ENCODE measurements at regions not wholly inside any gene's neighbourhood (a gene's known extent, or its start where the extent isn't known, plus 50 kb on each side); places are given as distances from the start of the nearest gene placed in this dataset.
A peak's percentile ranks its signal among the peaks of the same experiment; 100 is the strongest.

- TF ChIP-seq, protein P1, sequence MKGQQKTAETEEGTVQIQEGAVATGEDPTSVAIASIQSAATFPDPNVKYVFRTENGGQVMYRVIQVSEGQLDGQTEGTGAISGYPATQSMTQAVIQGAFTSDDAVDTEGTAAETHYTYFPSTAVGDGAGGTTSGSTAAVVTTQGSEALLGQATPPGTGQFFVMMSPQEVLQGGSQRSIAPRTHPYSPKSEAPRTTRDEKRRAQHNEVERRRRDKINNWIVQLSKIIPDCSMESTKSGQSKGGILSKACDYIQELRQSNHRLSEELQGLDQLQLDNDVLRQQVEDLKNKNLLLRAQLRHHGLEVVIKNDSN (IDR thresholded peaks at IDR 0.05; ENCODE audit: borderline replicate concordance, low read depth) = no peak
- TF ChIP-seq CHD2 (IDR thresholded peaks at IDR 0.05; ENCODE audit: low read length, partially characterized antibody) = no peak
- no peak for TF ChIP-seq RCOR1 (IDR thresholded peaks at IDR 0.05; ENCODE audit: low read length)
Observed at GRCh38 chr15:79541196-79541595, 109.1 kb downstream of the MINAR1 start (continued).

DNA sequence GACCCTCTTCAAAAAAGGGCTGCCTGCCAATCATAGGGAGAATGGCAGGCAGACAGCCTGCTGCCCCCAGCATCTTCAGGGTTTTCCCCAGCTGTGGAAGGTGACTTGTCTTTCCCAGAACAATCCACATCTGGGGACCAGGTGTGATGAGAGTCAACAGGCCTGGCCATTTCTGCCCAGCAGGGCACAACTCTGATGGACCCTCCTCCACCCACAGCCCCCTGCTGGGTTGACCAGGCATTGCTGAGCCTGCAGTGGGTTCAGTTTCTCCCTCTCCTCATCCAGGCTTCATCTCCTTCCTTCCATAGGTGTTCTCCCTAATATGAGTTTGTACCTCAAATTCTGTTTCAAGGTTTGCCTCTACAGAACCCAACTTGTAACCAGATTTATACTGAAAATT, 111.0 kb downstream of the MINAR1 start:
- H3K9ac ChIP-seq = no peak overlapping the region
- ChIA-PET POLR2A (no interaction called here), CTCF (no interaction called here)
- no peaks in the 10 kb centered on the region for H3K4me1 ChIP-seq (ENCODE audit: control insufficient read depth in 1 of 2, insufficient read depth in 2 of 2, low read depth in 1 of 2, low read length in 1 of 2)
- H3K79me2 ChIP-seq (ENCODE audit: insufficient read depth) = no peaks in the 10 kb centered on the region
- H3K4me3 ChIP-seq (ENCODE audit: low read depth in 2 of 2, low read length in 1 of 2) = no peak overlapping the region
- no peak overlapping the region for H3K27ac ChIP-seq (ENCODE audit: low read depth in 2 of 2, low read length in 1 of 2)
- H3K36me3 ChIP-seq (replicated peaks in 1 of 2; ENCODE audit: control insufficient read depth in 1 of 2, insufficient read depth in 2 of 2, low read length in 1 of 2) = no peaks in the 10 kb centered on the region
- H3K9me3 ChIP-seq = no peaks in the 10 kb centered on the region
- H4K20me1 ChIP-seq (ENCODE audit: insufficient read depth) = no peaks in the 10 kb centered on the region
- H3K4me2 ChIP-seq = no peak overlapping the region
- H3K27me3 ChIP-seq (ENCODE audit: insufficient read depth) = no peaks in the 10 kb centered on the region
- no peak overlapping the region for H2AFZ ChIP-seq (ENCODE audit: low read depth)
- H3K9me2 ChIP-seq = no peaks in the 10 kb centered on the region
- TF ChIP-seq, protein P2, sequence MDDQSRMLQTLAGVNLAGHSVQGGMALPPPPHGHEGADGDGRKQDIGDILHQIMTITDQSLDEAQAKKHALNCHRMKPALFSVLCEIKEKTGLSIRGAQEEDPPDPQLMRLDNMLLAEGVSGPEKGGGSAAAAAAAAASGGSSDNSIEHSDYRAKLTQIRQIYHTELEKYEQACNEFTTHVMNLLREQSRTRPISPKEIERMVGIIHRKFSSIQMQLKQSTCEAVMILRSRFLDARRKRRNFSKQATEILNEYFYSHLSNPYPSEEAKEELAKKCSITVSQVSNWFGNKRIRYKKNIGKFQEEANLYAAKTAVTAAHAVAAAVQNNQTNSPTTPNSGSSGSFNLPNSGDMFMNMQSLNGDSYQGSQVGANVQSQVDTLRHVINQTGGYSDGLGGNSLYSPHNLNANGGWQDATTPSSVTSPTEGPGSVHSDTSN (IDR thresholded peaks at IDR 0.05) = no peak
- TF ChIP-seq SMC3 (IDR thresholded peaks at IDR 0.05; ENCODE audit: low read depth, low read length) = no peak
- peak; percentile 15 for DNase-seq
- H3F3A ChIP-seq (replicated peaks; ENCODE audit: insufficient read depth) = no peaks in the 10 kb centered on the region

DNA sequence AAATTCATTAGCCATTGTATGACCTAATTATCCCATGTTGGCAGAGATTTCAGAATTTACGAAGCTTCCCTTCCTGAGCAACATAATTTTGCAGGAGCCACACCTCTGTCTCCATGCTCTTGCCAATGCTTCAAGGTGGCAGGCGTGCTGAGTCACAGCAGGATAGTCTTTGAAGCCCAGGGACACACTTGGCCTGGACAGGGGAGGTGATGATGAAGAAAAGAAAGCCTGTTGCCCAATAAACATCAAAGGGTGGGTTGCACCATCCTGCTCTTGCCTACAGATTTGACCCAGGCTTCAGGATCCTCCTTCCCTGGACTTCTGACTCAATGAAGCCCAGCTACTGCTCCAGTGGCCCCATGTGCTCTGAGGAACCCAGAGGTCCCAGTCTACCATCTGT, 117.1 kb downstream of the MINAR1 start:
- Histone ChIP-seq H3F3A (replicated peaks; ENCODE audit: insufficient read depth) (no peaks in the 10 kb centered on the region), H3K79me2 (ENCODE audit: insufficient read depth) (no peaks in the 10 kb centered on the region), H3K9me3 (no peaks in the 10 kb centered on the region), H3K27ac (ENCODE audit: low read depth in 2 of 2, low read length in 1 of 2) (no peak overlapping the region), H3K27me3 (ENCODE audit: insufficient read depth) (no peaks in the 10 kb centered on the region), H3K9ac (no peak overlapping the region), H2AFZ (ENCODE audit: low read depth) (no peak overlapping the region), H3K4me2 (no peak overlapping the region), H3K9me2 (no peaks in the 10 kb centered on the region), H3K4me1 (ENCODE audit: control insufficient read depth in 1 of 2, insufficient read depth in 2 of 2, low read depth in 1 of 2, low read length in 1 of 2) (no peaks in the 10 kb centered on the region), H3K4me3 (ENCODE audit: low read depth in 2 of 2, low read length in 1 of 2) (no peak overlapping the region), H4K20me1 (ENCODE audit: insufficient read depth) (no peaks in the 10 kb centered on the region), H3K36me3 (replicated peaks in 1 of 2; ENCODE audit: control insufficient read depth in 1 of 2, insufficient read depth in 2 of 2, low read length in 1 of 2) (no peaks in the 10 kb centered on the region)
- ChIA-PET CTCF (no interaction called here), POLR2A (no interaction called here)
- DNase-seq = no peak
- TF ChIP-seq SIN3A (IDR thresholded peaks at IDR 0.05; ENCODE audit: borderline replicate concordance, low read depth, low read length) (no peak), YY1 (IDR thresholded peaks at IDR 0.05; ENCODE audit: low read depth) (no peak), FOSL2 (IDR thresholded peaks at IDR 0.05; ENCODE audit: borderline replicate concordance, low read depth) (no peak), GATA2 (CRISPR knock-in tag; IDR thresholded peaks at IDR 0.05) (no peak), NRF1 (IDR thresholded peaks at IDR 0.05; ENCODE audit: low read depth, low read length) (no peak), GABPA (IDR thresholded peaks at IDR 0.05; ENCODE audit: low read depth) (no peak), TAF1 (IDR thresholded peaks at IDR 0.05; ENCODE audit: borderline replicate concordance, low read depth, low read length) (no peak)
- TF ChIP-seq, protein P2 (IDR thresholded peaks at IDR 0.05) = no peak
- TF ChIP-seq, protein P3, sequence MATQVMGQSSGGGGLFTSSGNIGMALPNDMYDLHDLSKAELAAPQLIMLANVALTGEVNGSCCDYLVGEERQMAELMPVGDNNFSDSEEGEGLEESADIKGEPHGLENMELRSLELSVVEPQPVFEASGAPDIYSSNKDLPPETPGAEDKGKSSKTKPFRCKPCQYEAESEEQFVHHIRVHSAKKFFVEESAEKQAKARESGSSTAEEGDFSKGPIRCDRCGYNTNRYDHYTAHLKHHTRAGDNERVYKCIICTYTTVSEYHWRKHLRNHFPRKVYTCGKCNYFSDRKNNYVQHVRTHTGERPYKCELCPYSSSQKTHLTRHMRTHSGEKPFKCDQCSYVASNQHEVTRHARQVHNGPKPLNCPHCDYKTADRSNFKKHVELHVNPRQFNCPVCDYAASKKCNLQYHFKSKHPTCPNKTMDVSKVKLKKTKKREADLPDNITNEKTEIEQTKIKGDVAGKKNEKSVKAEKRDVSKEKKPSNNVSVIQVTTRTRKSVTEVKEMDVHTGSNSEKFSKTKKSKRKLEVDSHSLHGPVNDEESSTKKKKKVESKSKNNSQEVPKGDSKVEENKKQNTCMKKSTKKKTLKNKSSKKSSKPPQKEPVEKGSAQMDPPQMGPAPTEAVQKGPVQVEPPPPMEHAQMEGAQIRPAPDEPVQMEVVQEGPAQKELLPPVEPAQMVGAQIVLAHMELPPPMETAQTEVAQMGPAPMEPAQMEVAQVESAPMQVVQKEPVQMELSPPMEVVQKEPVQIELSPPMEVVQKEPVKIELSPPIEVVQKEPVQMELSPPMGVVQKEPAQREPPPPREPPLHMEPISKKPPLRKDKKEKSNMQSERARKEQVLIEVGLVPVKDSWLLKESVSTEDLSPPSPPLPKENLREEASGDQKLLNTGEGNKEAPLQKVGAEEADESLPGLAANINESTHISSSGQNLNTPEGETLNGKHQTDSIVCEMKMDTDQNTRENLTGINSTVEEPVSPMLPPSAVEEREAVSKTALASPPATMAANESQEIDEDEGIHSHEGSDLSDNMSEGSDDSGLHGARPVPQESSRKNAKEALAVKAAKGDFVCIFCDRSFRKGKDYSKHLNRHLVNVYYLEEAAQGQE (IDR thresholded peaks at IDR 0.05; ENCODE audit: low read depth, low read length) = no peak
- TF ChIP-seq, protein P4, sequence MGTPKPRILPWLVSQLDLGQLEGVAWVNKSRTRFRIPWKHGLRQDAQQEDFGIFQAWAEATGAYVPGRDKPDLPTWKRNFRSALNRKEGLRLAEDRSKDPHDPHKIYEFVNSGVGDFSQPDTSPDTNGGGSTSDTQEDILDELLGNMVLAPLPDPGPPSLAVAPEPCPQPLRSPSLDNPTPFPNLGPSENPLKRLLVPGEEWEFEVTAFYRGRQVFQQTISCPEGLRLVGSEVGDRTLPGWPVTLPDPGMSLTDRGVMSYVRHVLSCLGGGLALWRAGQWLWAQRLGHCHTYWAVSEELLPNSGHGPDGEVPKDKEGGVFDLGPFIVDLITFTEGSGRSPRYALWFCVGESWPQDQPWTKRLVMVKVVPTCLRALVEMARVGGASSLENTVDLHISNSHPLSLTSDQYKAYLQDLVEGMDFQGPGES (IDR thresholded peaks at IDR 0.05; ENCODE audit: low read depth, low read length) = no peak
- 34% methylated on average over 2 of the region's 2 CpGs for WGBS (ENCODE audit: low lambda C conversion rate)
